MV-4-11 (cell line): ENCODE measurements at regions not wholly inside any gene's neighbourhood (a gene's known extent, or its start where the extent isn't known, plus 50 kb on each side); places are given as distances from the start of the nearest gene placed in this dataset.
"Not testable (repeated sequence)": the region's sequence is repeated elsewhere in the genome, so short reads cannot be mapped to it uniquely, and the experiment has no call there.

Experiments
- DNase-seq: peaks from one replicate; lab custom pipeline; 2025; lab: John Stamatoyannopoulos, UW

GRCh38 chr3:118678663-118679062, 356.0 kb downstream of the IGSF11 start:
- DNase-seq, result not testable (repeated sequence)

GRCh38 chr3:118682921-118683320, 351.7 kb downstream of the IGSF11 start:
- no peak for DNase-seq

GRCh38 chr3:118683636-118684035, 351.0 kb downstream of the IGSF11 start:
- DNase-seq, result no peak

GRCh38 chr3:118688396-118688884, 346.2 kb downstream of the IGSF11 start:
- no peak for DNase-seq

- no peak for DNase-seq
These were observed 342.2 kb downstream of the IGSF11 start for GRCh38 chr3:118692416-118692815.

- no peak for DNase-seq
These were observed 329.0 kb downstream of the IGSF11 start for GRCh38 chr3:118705487-118706219.

- DNase-seq, result no peak
These were observed 326.7 kb downstream of the IGSF11 start for GRCh38 chr3:118707991-118708390.

GRCh38 chr3:118710532-118710931, 324.1 kb downstream of the IGSF11 start:
- DNase-seq, result no peak

GRCh38 chr3:118713502-118714207, 321.0 kb downstream of the IGSF11 start:
- DNase-seq, result no peak

GRCh38 chr3:118714800-118715199, 319.8 kb downstream of the IGSF11 start:
- no peak for DNase-seq

GRCh38 chr3:118729546-118729945, 305.1 kb downstream of the IGSF11 start:
- DNase-seq, result no peak

GRCh38 chr3:118734664-118735063, 300.0 kb downstream of the IGSF11 start:
- DNase-seq, result no peak

- DNase-seq, result no peak
These were observed 298.5 kb downstream of the IGSF11 start for GRCh38 chr3:118736107-118736506.

- no peak for DNase-seq
These were observed 293.8 kb downstream of the IGSF11 start for GRCh38 chr3:118740722-118741290.

- DNase-seq, result no peak
These were observed 291.9 kb downstream of the IGSF11 start for GRCh38 chr3:118742760-118743159.

GRCh38 chr3:118744186-118744585, 290.5 kb downstream of the IGSF11 start:
- no peak for DNase-seq

GRCh38 chr3:118754406-118755252, 280.0 kb downstream of the IGSF11 start:
- DNase-seq, result no peak

- DNase-seq, result no peak
These were observed 279.3 kb downstream of the IGSF11 start for GRCh38 chr3:118755253-118755801.

- no peak for DNase-seq
These were observed 273.9 kb downstream of the IGSF11 start for GRCh38 chr3:118760585-118761290.

GRCh38 chr3:118761291-118761606, 273.4 kb downstream of the IGSF11 start:
- no peak for DNase-seq

- DNase-seq, result no peak
These were observed 268.9 kb downstream of the IGSF11 start for GRCh38 chr3:118765636-118766305.
